Activated CD4-positive, alpha-beta memory T cell treated with anti-CD3 and anti-CD28 coated beads for 36 hours (primary cell): ENCODE measurements at regions not wholly inside any gene's neighbourhood (a gene's known extent, or its start where the extent isn't known, plus 50 kb on each side); places are given as distances from the start of the nearest gene placed in this dataset.

ENCODE experiments used
- CTCF ChIA-PET: fragments of 350-600 bp; sonication (Branson Sonifier 250); formaldehyde crosslinking; loops from one replicate; lab custom pipeline; 2021; ENCODE audit warnings: antibody characterized with exemption, inconsistent platforms; lab: Charles Lee
- POLR2A ChIA-PET: fragments of 350-600 bp; sonication (Branson Sonifier 250); formaldehyde crosslinking; loops from one replicate; lab custom pipeline; 2021; ENCODE audit warnings: antibody characterized with exemption; lab: Charles Lee
- DNase-seq: peaks from one replicate; pipeline ENCODE4 v3.0.0-alpha.2; 2020
- H3K27ac Mint-ChIP-seq: one replicate; pipeline ENCODE4 v1.8.0; 2021; ENCODE audit warnings: mixed read lengths
- H3K27me3 Mint-ChIP-seq: one replicate; pipeline ENCODE4 v1.8.0; 2021; ENCODE audit warnings: mixed read lengths
- H3K36me3 Mint-ChIP-seq: one replicate; pipeline ENCODE4 v1.8.0; 2021; ENCODE audit warnings: mixed read lengths
- H3K4me1 Mint-ChIP-seq: one replicate; pipeline ENCODE4 v1.8.0; 2021; ENCODE audit warnings: low read depth, mixed read lengths
- H3K4me3 Mint-ChIP-seq: one replicate; pipeline ENCODE4 v1.8.0; 2021; ENCODE audit warnings: mild to moderate bottlenecking, mixed read lengths
- H3K9me3 Mint-ChIP-seq: one replicate; pipeline ENCODE4 v1.8.0; 2021; ENCODE audit warnings: mixed read lengths
- intact Hi-C: fragments of 100-400 bp; cut with micrococcal nuclease; formaldehyde crosslinking; loops from one replicate; pipeline ENCODE4 v1.15.1; 2023

- Mint-ChIP-seq H3K4me3 (no peak overlapping the region), H3K27me3 (no peaks in the 10 kb centered on the region), H3K27ac (no peak overlapping the region), H3K4me1 (no peaks in the 10 kb centered on the region), H3K36me3 (no peaks in the 10 kb centered on the region), H3K9me3 (peaks cover 12% of the 10 kb centered on the region)
- intact Hi-C loops = no loop called here
- POLR2A ChIA-PET = no interaction called here
- DNase-seq = no peak
- CTCF ChIA-PET = no interaction called here
Measured at GRCh38 chr13:80428349-80429096, 87.6 kb upstream of the SPRY2 start.

DNA sequence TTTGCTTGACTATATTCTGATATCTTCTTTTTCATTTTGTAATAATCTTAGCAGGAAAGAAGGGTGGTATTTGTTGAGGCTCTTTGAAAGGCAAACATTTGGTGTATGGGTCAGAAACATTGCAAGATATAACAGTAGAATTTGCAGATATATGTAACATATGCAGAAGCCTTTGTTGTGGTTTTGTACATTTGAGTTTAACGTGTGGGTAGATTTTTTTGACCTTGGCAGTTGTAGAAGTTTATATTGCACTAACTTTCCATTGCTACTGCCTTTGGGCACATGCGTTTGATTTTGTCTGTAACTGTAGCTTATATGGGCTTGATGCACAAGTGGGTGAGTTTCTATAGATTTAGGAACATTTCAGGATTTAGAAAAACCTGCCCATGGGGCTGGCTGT is 78.5 kb upstream of the SPRY2 start:
- no peak overlapping the region for H3K27ac Mint-ChIP-seq
- DNase-seq = no peak
- no peaks in the 10 kb centered on the region for H3K36me3 Mint-ChIP-seq
- intact Hi-C loops = no loop called here
- CTCF ChIA-PET = no interaction called here
- H3K4me1 Mint-ChIP-seq = no peaks in the 10 kb centered on the region
- H3K4me3 Mint-ChIP-seq = no peak overlapping the region
- no peaks in the 10 kb centered on the region for H3K27me3 Mint-ChIP-seq
- POLR2A ChIA-PET = no interaction called here
- H3K9me3 Mint-ChIP-seq = peaks cover 18% of the 10 kb centered on the region

GRCh38 chr13:80413611-80414010 is 72.7 kb upstream of the SPRY2 start:
- H3K4me1 Mint-ChIP-seq = no peaks in the 10 kb centered on the region
- H3K27ac Mint-ChIP-seq = no peak overlapping the region
- intact Hi-C loops = no loop called here
- H3K9me3 Mint-ChIP-seq = no peaks in the 10 kb centered on the region
- POLR2A ChIA-PET = no interaction called here
- no peaks in the 10 kb centered on the region for H3K36me3 Mint-ChIP-seq
- H3K4me3 Mint-ChIP-seq = no peak overlapping the region
- no peaks in the 10 kb centered on the region for H3K27me3 Mint-ChIP-seq
- CTCF ChIA-PET = interaction anchor here (1.0 kb wide), 1 partner anchor 12 kb away, joined by 3 read pairs; no protein-coding TSS in a partner anchor
- DNase-seq = no peak

- ChIA-PET POLR2A (no interaction called here), CTCF (no interaction called here)
- no peak for DNase-seq
- Mint-ChIP-seq H3K36me3 (peaks cover 6% of the 10 kb centered on the region), H3K27ac (no peak overlapping the region), H3K9me3 (peaks cover 23% of the 10 kb centered on the region), H3K27me3 (no peaks in the 10 kb centered on the region), H3K4me1 (no peaks in the 10 kb centered on the region), H3K4me3 (no peak overlapping the region)
- intact Hi-C loops = loop anchor here (5.0 kb wide), 1 partner anchor 66 kb away; the partner anchor contains the start of gene SPRY2
Measured at GRCh38 chr13:80408270-80408669, 67.3 kb upstream of the SPRY2 start.

- no peak overlapping the region for H3K27ac Mint-ChIP-seq
- ChIA-PET POLR2A (interaction anchor here (0.6 kb wide), 1 partner anchor 885 kb away, joined by 3 read pairs; no protein-coding TSS in a partner anchor), CTCF (interaction anchor here (0.8 kb wide), 1 partner anchor 13 kb away, joined by 3 read pairs; no protein-coding TSS in a partner anchor)
- H3K9me3 Mint-ChIP-seq = peaks cover 18% of the 10 kb centered on the region
- intact Hi-C loops = no loop called here
- no peak overlapping the region for H3K4me3 Mint-ChIP-seq
- H3K36me3 Mint-ChIP-seq = peaks cover 6% of the 10 kb centered on the region
- H3K4me1 Mint-ChIP-seq = peaks cover 20% of the 10 kb centered on the region
- no peaks in the 10 kb centered on the region for H3K27me3 Mint-ChIP-seq
- no peak for DNase-seq
Measured at GRCh38 chr13:80400865-80401426, 60.0 kb upstream of the SPRY2 start.

GRCh38 chr13:80400164-80400864 is 59.4 kb upstream of the SPRY2 start:
- Mint-ChIP-seq H3K27ac (no peak overlapping the region), H3K9me3 (peaks cover 13% of the 10 kb centered on the region), H3K36me3 (peaks cover 6% of the 10 kb centered on the region), H3K4me3 (no peak overlapping the region), H3K27me3 (no peaks in the 10 kb centered on the region), H3K4me1 (peaks cover 20% of the 10 kb centered on the region)
- ChIA-PET POLR2A (no interaction called here), CTCF (no interaction called here)
- no peak for DNase-seq
- intact Hi-C loops = no loop called here

GRCh38 chr13:80399340-80400163 is 58.6 kb upstream of the SPRY2 start:
- H3K4me3 Mint-ChIP-seq = no peak overlapping the region
- H3K9me3 Mint-ChIP-seq = peaks cover 7% of the 10 kb centered on the region
- DNase-seq = peak; percentile 32
- no peak overlapping the region for H3K27ac Mint-ChIP-seq
- intact Hi-C loops = no loop called here
- H3K36me3 Mint-ChIP-seq = peaks cover 5% of the 10 kb centered on the region
- ChIA-PET POLR2A (no interaction called here), CTCF (interaction anchor here (0.6 kb wide), 1 partner anchor 694 kb away, joined by 4 read pairs; no protein-coding TSS in a partner anchor)
- peaks cover 20% of the 10 kb centered on the region for H3K4me1 Mint-ChIP-seq
- H3K27me3 Mint-ChIP-seq = no peaks in the 10 kb centered on the region
